ENCODE measurements at regions not wholly inside any gene's neighbourhood (a gene's known extent, or its start where the extent isn't known, plus 50 kb on each side); places are given as distances from the start of the nearest gene placed in this dataset.

DNA sequence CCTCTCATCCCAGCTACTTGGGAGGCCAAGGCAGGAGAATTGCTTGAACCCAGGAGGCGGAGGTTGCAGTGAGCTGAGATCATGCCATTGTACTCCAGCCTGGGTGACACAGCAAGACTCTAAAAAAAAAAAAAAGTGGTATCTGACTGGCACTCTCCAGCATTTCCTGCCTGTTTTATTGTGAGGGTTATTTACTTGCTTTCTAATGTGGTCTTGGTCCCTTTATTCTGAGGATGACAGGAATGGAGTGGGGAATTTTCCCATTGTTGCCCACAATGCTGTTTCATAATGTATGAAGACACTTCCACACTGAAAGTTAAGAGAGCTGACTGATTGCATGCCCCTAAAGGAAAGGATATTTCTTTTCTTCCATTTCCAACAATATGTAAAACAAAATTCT, 286.5 kb upstream of the MTNR1B start:
- TF ChIP-seq, protein P1, sequence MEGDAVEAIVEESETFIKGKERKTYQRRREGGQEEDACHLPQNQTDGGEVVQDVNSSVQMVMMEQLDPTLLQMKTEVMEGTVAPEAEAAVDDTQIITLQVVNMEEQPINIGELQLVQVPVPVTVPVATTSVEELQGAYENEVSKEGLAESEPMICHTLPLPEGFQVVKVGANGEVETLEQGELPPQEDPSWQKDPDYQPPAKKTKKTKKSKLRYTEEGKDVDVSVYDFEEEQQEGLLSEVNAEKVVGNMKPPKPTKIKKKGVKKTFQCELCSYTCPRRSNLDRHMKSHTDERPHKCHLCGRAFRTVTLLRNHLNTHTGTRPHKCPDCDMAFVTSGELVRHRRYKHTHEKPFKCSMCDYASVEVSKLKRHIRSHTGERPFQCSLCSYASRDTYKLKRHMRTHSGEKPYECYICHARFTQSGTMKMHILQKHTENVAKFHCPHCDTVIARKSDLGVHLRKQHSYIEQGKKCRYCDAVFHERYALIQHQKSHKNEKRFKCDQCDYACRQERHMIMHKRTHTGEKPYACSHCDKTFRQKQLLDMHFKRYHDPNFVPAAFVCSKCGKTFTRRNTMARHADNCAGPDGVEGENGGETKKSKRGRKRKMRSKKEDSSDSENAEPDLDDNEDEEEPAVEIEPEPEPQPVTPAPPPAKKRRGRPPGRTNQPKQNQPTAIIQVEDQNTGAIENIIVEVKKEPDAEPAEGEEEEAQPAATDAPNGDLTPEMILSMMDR (IDR thresholded peaks at IDR 0.05): no peak
- no peak for TF ChIP-seq POLR2A (IDR thresholded peaks at IDR 0.05)

Measured in heart left ventricle (tissue), 13 donors.